Mucosa of descending colon (tissue), 3 donors: ENCODE measurements at regions not wholly inside any gene's neighbourhood (a gene's known extent, or its start where the extent isn't known, plus 50 kb on each side); places are given as distances from the start of the nearest gene placed in this dataset.
"Not testable (repeated sequence)": the region's sequence is repeated elsewhere in the genome, so short reads cannot be mapped to it uniquely, and the experiment has no call there.

Experiments used
- ATAC-seq: fragments of 200-7000 bp; cut with Tn5 transposase; one replicate; pipeline ENCODE4 v1.9.1; 2020; ENCODE audit warnings: mild to moderate bottlenecking, moderate library complexity
- DNase-seq, 3 donors: peaks; one replicate each; pipeline ENCODE4 v3.0.0-alpha.2; 2020
- H3K36me3 ChIP-seq: fragments of 200-600 bp; one replicate; pipeline ENCODE4 v1.8.0; 2021; ENCODE audit warnings: low read depth, mild to moderate bottlenecking
- H3K4me1 ChIP-seq: fragments of 200-600 bp; one replicate; pipeline ENCODE4 v1.8.0; 2021; ENCODE audit warnings: low read depth, mild to moderate bottlenecking
- H3K4me3 ChIP-seq: fragments of 200-600 bp; one replicate; pipeline ENCODE4 v1.8.0; 2021; ENCODE audit warnings: mild to moderate bottlenecking
- H3K9me3 ChIP-seq: fragments of 200-600 bp; one replicate; pipeline ENCODE4 v1.8.0; 2021; ENCODE audit warnings: mild to moderate bottlenecking
- intact Hi-C, 2 donors: fragments of 100-400 bp; cut with DNase I in 1 of 2; cut with micrococcal nuclease in 1 of 2; formaldehyde crosslinking; loops; one replicate each; pipeline versions ENCODE4 v1.11.0 to v1.11.1; 2022; cut with DNase I, micrococcal nuclease
- TF ChIP-seq, protein P1 (sequence below): fragments of 200-600 bp; IDR thresholded peaks from one replicate; pipeline ENCODE4 v1.8.0; 2022; ENCODE audit warnings: antibody characterized with exemption, mild to moderate bottlenecking
- donor health status: DM: no; HTN: no; CAD: no; lungs with moderate emphysema.
- donor health status: DM: no; HTN: no; CAD: no.
- donor health status: DM: no; HTN: yes; CAD: no.

DNA sequence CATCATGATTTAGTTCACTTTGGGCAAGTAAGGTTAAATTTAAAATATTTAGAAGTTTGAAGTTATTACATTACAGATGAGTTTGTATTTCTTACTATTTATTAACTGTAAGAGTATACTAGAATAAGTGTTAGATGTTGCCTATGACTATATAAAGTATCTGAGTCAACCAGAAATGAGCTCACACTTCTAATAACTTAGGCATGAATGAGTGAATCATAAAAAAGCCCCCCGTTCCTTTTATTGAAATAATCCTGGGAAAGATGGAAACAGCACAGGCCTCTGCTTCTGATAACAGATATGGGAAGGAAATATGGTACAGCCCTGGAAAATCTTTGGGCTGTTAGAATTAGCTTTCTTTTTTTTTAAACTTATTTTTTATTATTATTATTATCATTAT lies 66.6 kb upstream of the TGFBR2 start:
- intact Hi-C loops, result no loop called here
- Histone ChIP-seq H3K4me3 (no peak overlapping the region), H3K36me3 (no peaks in the 10 kb centered on the region), H3K4me1 (no peaks in the 10 kb centered on the region), H3K9me3 (no peaks in the 10 kb centered on the region)
- TF ChIP-seq, protein P1, sequence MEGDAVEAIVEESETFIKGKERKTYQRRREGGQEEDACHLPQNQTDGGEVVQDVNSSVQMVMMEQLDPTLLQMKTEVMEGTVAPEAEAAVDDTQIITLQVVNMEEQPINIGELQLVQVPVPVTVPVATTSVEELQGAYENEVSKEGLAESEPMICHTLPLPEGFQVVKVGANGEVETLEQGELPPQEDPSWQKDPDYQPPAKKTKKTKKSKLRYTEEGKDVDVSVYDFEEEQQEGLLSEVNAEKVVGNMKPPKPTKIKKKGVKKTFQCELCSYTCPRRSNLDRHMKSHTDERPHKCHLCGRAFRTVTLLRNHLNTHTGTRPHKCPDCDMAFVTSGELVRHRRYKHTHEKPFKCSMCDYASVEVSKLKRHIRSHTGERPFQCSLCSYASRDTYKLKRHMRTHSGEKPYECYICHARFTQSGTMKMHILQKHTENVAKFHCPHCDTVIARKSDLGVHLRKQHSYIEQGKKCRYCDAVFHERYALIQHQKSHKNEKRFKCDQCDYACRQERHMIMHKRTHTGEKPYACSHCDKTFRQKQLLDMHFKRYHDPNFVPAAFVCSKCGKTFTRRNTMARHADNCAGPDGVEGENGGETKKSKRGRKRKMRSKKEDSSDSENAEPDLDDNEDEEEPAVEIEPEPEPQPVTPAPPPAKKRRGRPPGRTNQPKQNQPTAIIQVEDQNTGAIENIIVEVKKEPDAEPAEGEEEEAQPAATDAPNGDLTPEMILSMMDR, result no peak
- ATAC-seq (no peak), DNase-seq (no peak)

DNA sequence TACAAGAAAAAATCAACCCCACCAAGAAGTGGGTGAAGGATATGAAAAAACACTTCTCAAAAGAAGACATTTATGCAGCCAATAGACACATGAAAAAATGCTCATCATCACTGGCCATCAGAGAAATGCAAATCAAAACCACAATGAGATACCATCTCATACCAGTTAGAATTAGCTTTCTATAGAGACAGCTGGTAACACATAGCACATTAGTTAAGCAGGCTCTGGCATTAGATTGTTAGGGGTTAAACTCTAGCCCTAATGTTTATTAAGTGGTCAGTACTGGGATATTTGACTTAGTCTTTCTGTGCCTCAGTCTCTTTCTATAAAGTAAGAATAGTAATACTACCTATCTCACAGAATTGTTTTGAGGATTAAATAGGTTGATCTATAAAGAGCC lies 65.2 kb upstream of the TGFBR2 start:
- H3K9me3 ChIP-seq, H3K36me3 ChIP-seq, intact Hi-C loops, H3K4me3 ChIP-seq, DNase-seq, ATAC-seq, H3K4me1 ChIP-seq: not testable (repeated sequence)

DNA sequence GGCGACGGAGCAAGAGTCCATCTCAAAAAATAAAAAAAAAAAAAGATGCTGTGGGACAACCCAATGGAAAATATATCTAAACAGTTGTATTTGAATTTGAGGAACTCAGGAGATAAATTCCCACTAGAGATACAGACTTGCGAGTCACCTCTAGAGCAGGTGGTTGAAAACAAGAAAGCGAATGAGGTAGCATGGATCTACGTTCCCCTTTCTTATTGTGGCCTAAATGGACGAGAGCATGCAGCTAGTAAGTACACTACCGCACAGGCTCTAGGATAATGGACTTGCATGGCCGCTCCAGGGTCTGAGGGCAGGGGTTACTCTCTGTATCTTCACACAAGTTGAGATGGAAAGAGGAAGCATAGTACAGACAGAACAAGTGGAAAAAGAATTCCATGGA lies 63.5 kb upstream of the TGFBR2 start:
- DNase-seq (no peak), ATAC-seq (no peak)
- Histone ChIP-seq H3K4me3 (no peak overlapping the region), H3K9me3 (no peaks in the 10 kb centered on the region), H3K4me1 (no peaks in the 10 kb centered on the region), H3K36me3 (no peaks in the 10 kb centered on the region)
- intact Hi-C loops, result no loop called here
- TF ChIP-seq, protein P1, result no peak

DNA sequence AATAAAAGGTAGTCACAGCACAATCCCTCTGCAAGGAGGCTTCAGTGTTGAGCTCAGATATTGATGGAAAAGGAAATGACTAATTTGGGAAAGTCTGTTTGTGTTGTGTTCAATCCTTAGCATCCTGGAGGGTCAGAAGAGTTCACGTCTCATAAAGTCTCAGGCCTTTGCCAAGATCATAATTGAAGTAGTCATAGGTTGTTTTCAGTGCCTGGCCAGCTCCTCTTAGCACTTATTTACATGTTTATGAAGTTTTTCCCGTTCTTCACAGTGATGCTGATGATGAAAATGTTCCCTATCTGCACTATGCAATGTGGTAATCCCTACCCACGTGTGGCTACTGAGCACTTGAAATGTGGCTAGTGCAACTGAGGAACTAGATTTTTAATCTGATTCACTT lies 61.6 kb upstream of the TGFBR2 start:
- TF ChIP-seq, protein P1, result no peak
- Histone ChIP-seq H3K9me3 (no peaks in the 10 kb centered on the region), H3K4me1 (no peaks in the 10 kb centered on the region), H3K4me3 (no peak overlapping the region), H3K36me3 (no peaks in the 10 kb centered on the region)
- intact Hi-C loops, result no loop called here
- ATAC-seq, result peak; percentile 31
- peak in 1 of 3 donors; percentile 3 for DNase-seq

DNA sequence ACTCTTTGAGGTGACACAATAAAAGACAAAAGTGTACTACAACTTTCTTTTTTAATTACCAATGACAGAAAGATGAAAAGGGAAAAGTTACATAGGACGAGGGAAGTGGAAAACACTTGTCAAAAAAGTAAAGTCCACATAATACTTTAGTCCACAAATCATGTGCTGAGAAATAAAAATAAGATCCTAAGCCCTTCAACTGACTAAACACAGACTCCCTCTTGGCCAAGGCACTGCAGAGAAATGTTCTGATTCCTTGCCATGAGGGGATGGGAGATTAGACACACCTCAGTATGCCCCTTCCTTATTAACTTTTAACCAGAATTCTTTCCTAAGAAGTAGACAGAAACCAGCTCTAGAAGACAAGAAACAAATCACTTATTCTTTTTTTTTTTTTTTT lies 59.5 kb upstream of the TGFBR2 start:
- H3K9me3 ChIP-seq, result no peaks in the 10 kb centered on the region
- TF ChIP-seq, protein P1, result no peak
- intact Hi-C loops, result no loop called here
- no peak overlapping the region for H3K4me3 ChIP-seq
- no peak for DNase-seq
- H3K4me1 ChIP-seq, result no peaks in the 10 kb centered on the region
- H3K36me3 ChIP-seq, result no peaks in the 10 kb centered on the region
- no peak for ATAC-seq

DNA sequence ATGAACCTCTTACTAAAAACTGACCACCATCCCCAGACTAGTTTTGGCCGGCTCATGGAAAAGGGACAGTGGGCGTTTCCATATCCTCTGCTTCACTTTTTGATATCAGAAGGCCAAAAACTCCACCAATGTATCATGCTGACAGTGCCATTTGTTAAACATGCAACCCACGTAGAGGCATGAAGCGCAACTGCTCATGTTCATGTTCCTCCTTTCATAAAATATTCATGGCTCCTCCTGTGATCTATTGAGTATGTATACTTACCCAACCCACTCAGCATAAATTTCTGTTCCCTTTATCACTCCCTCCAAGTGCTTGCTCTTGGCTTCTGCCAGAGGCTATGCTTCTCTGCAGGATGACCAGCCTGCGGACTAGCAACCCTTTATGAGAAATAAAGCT lies 58.7 kb upstream of the TGFBR2 start:
- H3K4me3 ChIP-seq, result no peak overlapping the region
- H3K4me1 ChIP-seq, result no peaks in the 10 kb centered on the region
- DNase-seq (no peak), ATAC-seq (no peak)
- no peaks in the 10 kb centered on the region for H3K36me3 ChIP-seq
- intact Hi-C loops, result no loop called here
- TF ChIP-seq, protein P1, result no peak
- no peaks in the 10 kb centered on the region for H3K9me3 ChIP-seq
